GM23338 (cell line): ENCODE measurements at regions not wholly inside any gene's neighbourhood (a gene's known extent, or its start where the extent isn't known, plus 50 kb on each side); places are given as distances from the start of the nearest gene placed in this dataset.

ENCODE experiments used
- ATAC-seq: fragments of 200-7000 bp; cut with Tn5 transposase; 3 replicates; pipeline ENCODE4 v1.9.1; 2020
- DNase-seq: peaks from one replicate; pipeline ENCODE4 v3.0.0-alpha.2; 2015; ENCODE audit warnings: low spot score
- H2AFZ ChIP-seq: fragments of 200-600 bp; sonication (generic); 2 replicates; pipeline ENCODE4 v1.8.0; 2016; ENCODE audit warnings: antibody characterized with exemption, mild to moderate bottlenecking, moderate library complexity
- H3F3A ChIP-seq: fragments of 200-600 bp; sonication (generic); replicated peaks from 2 replicates; pipeline ENCODE4 v1.8.0; 2017; ENCODE audit warnings: antibody characterized with exemption, mixed run types, low read depth
- H3K27ac ChIP-seq: fragments of 200-600 bp; sonication (generic); 2 replicates; pipeline ENCODE4 v1.6.1; 2016; ENCODE audit warnings: low read depth
- H3K27me3 ChIP-seq: fragments of 200-600 bp; sonication (generic); 2 replicates; pipeline ENCODE4 v1.8.0; 2016; ENCODE audit warnings: mild to moderate bottlenecking, mixed run types, moderate library complexity; ENCODE audit not compliant: insufficient read depth
- H3K36me3 ChIP-seq: fragments of 200-600 bp; sonication (generic); 2 replicates; pipeline ENCODE4 v1.8.0; 2016; ENCODE audit warnings: mild to moderate bottlenecking; ENCODE audit not compliant: insufficient read depth
- H3K4me1 ChIP-seq: fragments of 200-600 bp; sonication (generic); 2 replicates; pipeline ENCODE4 v1.8.0; 2016; ENCODE audit warnings: mild to moderate bottlenecking, moderate library complexity; ENCODE audit not compliant: insufficient read depth
- H3K4me2 ChIP-seq: fragments of 200-600 bp; sonication (generic); 2 replicates; pipeline ENCODE4 v1.7.1; 2017; ENCODE audit warnings: mixed run types
- H3K4me3 ChIP-seq: fragments of 200-600 bp; sonication (generic); 2 replicates; pipeline ENCODE4 v1.6.1; 2016; ENCODE audit warnings: mixed run types
- H3K79me2 ChIP-seq: fragments of 200-600 bp; sonication (generic); replicated peaks from 2 replicates; pipeline ENCODE4 v1.8.0; 2017; ENCODE audit warnings: mild to moderate bottlenecking; ENCODE audit not compliant: insufficient read depth
- H3K9me2 ChIP-seq: fragments of 200-600 bp; sonication (generic); 2 replicates; pipeline ENCODE4 v1.8.0; 2017; ENCODE audit not compliant: insufficient read depth
- H4K20me1 ChIP-seq: fragments of 200-600 bp; sonication (generic); replicated peaks from 2 replicates; pipeline ENCODE4 v1.8.0; 2017; ENCODE audit warnings: mild to moderate bottlenecking; ENCODE audit not compliant: insufficient read depth
- H3K27ac Mint-ChIP-seq: 2 replicates; pipeline ENCODE4 v1.8.0; 2020; ENCODE audit warnings: inconsistent platforms, mild to moderate bottlenecking, moderate library complexity, mixed read lengths
- H3K27me3 Mint-ChIP-seq: 3 replicates; pipeline ENCODE4 v1.8.0; 2022; ENCODE audit warnings: low read depth, mild to moderate bottlenecking, moderate library complexity, mixed read lengths, inconsistent platforms; ENCODE audit not compliant: insufficient read depth, poor library complexity
- H3K36me3 Mint-ChIP-seq: 3 replicates; pipeline ENCODE4 v1.8.0; 2021; ENCODE audit warnings: low read depth, mild to moderate bottlenecking, inconsistent platforms, moderate library complexity, mixed read lengths
- H3K4me1 Mint-ChIP-seq: 3 replicates; pipeline ENCODE4 v1.8.0; 2020; ENCODE audit warnings: mild to moderate bottlenecking, inconsistent platforms, mixed read lengths
- H3K4me3 Mint-ChIP-seq: 3 replicates; pipeline ENCODE4 v1.8.0; 2021; ENCODE audit warnings: moderate library complexity, mild to moderate bottlenecking, inconsistent platforms, mixed read lengths
- H3K9me3 Mint-ChIP-seq: 3 replicates; pipeline ENCODE4 v1.8.0; 2020; ENCODE audit warnings: moderate library complexity, mild to moderate bottlenecking, inconsistent platforms, mixed read lengths
- CTCF ChIP-seq, 2 experiments: fragments of 200-600 bp in 1 of 2; sonication (generic) in 1 of 2; conservative IDR thresholded peaks; 2 replicates each; pipeline versions ENCODE4 v1.5.1 to v1.6.1; 2016 to 2017; ENCODE audit warnings: antibody characterized with exemption in 2 of 2, low read depth in 2 of 2, mild to moderate bottlenecking in 2 of 2, moderate library complexity in 1 of 2
- ETS1 ChIP-seq: IDR thresholded peaks from 2 replicates; pipeline ENCODE4 v1.6.1; 2016; ENCODE audit warnings: antibody characterized with exemption
- EZH2 ChIP-seq: fragments of 200-600 bp; sonication (generic); IDR thresholded peaks from one replicate; pipeline ENCODE4 v1.8.0; 2017; ENCODE audit warnings: antibody characterized with exemption, mild to moderate bottlenecking, low read depth; ENCODE audit not compliant: unreplicated experiment
- EZH2phosphoT487 ChIP-seq: fragments of 200-600 bp; sonication (generic); IDR thresholded peaks from one replicate; pipeline ENCODE4 v1.8.1; 2018; ENCODE audit warnings: antibody characterized with exemption; ENCODE audit not compliant: unreplicated experiment
- JUNB ChIP-seq: IDR thresholded peaks from one replicate; pipeline ENCODE4 v1.6.1; 2016; ENCODE audit warnings: antibody characterized with exemption; ENCODE audit not compliant: unreplicated experiment
- NANOG ChIP-seq: IDR thresholded peaks from 2 replicates; pipeline ENCODE4 v1.6.1; 2016; ENCODE audit warnings: antibody characterized with exemption, borderline replicate concordance
- POLR2AphosphoS5 ChIP-seq: IDR thresholded peaks from 2 replicates; pipeline ENCODE4 v1.6.1; 2016; ENCODE audit warnings: antibody characterized with exemption, low read depth
- REST ChIP-seq: IDR thresholded peaks from one replicate; pipeline ENCODE4 v1.6.1; 2018; ENCODE audit warnings: antibody characterized with exemption; ENCODE audit not compliant: unreplicated experiment
- STAT1 ChIP-seq: IDR thresholded peaks from one replicate; pipeline ENCODE4 v1.6.1; 2016; ENCODE audit warnings: antibody characterized with exemption; ENCODE audit not compliant: unreplicated experiment
- ZNF114 ChIP-seq: fragments of 250-450 bp; sonication (Bioruptor Pico); IDR thresholded peaks from 2 replicates; pipeline ENCODE4 v1.5.0; 2020; ENCODE audit warnings: mild to moderate bottlenecking, moderate library complexity
- ZNF331 ChIP-seq: fragments of 250-450 bp; sonication (Bioruptor Pico); IDR thresholded peaks from 2 replicates; pipeline ENCODE4 v1.5.0; 2020; ENCODE audit warnings: low read depth, mild to moderate bottlenecking, moderate library complexity
- ZNF462 ChIP-seq: fragments of 250-450 bp; sonication (Bioruptor Pico); IDR thresholded peaks from 2 replicates; pipeline ENCODE4 v1.5.0; 2020; ENCODE audit warnings: mild to moderate bottlenecking, moderate library complexity

GRCh38 chr20:20992277-20992676 lies 113.9 kb downstream of the LINC00237 start:
- no peaks in the 10 kb centered on the region for H3F3A ChIP-seq
- no peaks in the 10 kb centered on the region for H3K79me2 ChIP-seq
- peak overlapping the region; percentile 10; the same call in 1 of the 2 replicates for H2AFZ ChIP-seq
- DNase-seq (no peak), ATAC-seq (no peak)
- H3K4me2 ChIP-seq = no peak overlapping the region
- H3K9me2 ChIP-seq = no peaks in the 10 kb centered on the region
- H4K20me1 ChIP-seq = no peaks in the 10 kb centered on the region
- H3K27me3 ChIP-seq = no peaks in the 10 kb centered on the region
- no peak overlapping the region for H3K4me3 ChIP-seq
- Mint-ChIP-seq H3K27ac (no peak overlapping the region), H3K36me3 (no peaks in the 10 kb centered on the region), H3K4me1 (peaks cover 5% of the 10 kb centered on the region; the same call in 2 of the 3 replicates), H3K27me3 (peaks cover 4% of the 10 kb centered on the region), H3K4me3 (no peak overlapping the region), H3K9me3 (no peaks in the 10 kb centered on the region)
- H3K36me3 ChIP-seq = no peaks in the 10 kb centered on the region
- H3K27ac ChIP-seq = no peak overlapping the region
- TF ChIP-seq ZNF114 (CRISPR knock-in tag) (no peak), STAT1 (no peak), EZH2phosphoT487 (no peak), POLR2AphosphoS5 (no peak), CTCF (conservative IDR thresholded peaks at IDR 0.05; ENCODE audit: low read depth in 2 of 2) (no peak), ZNF331 (CRISPR knock-in tag) (no peak), REST (no peak), ETS1 (no peak), JUNB (no peak), ZNF462 (CRISPR knock-in tag) (no peak), EZH2 (no peak), NANOG (no peak)
- no peaks in the 10 kb centered on the region for H3K4me1 ChIP-seq
